NCI-H1930 (cell line): ENCODE measurements at regions not wholly inside any gene's neighbourhood (a gene's known extent, or its start where the extent isn't known, plus 50 kb on each side); places are given as distances from the start of the nearest gene placed in this dataset.
A peak's percentile ranks its signal among the peaks of the same experiment; 100 is the strongest.

ENCODE experiments used
- DNase-seq, 2 experiments: peaks; one replicate each; lab custom pipeline; 2025; lab: John Stamatoyannopoulos, UW

- no peak for DNase-seq
Observed at GRCh38 chr1:113007706-113008364, 51.8 kb upstream of the SLC16A1 start.

GRCh38 chr1:113008365-113008714 lies 52.3 kb upstream of the SLC16A1 start:
- no peak for DNase-seq

GRCh38 chr1:113012149-113012548 lies 56.2 kb upstream of the SLC16A1 start:
- DNase-seq = no peak

GRCh38 chr1:113013823-113014222 lies 57.8 kb upstream of the SLC16A1 start:
- no peak for DNase-seq

- no peak for DNase-seq
Observed at GRCh38 chr1:113014508-113014907, 58.5 kb upstream of the LRIG2 start.

- DNase-seq = no peak
Observed at GRCh38 chr1:113018911-113019310, 54.1 kb upstream of the LRIG2 start.

- DNase-seq = peak in 1 of 2 experiments; percentile 16
Observed at GRCh38 chr1:113021430-113022085, 51.4 kb upstream of the LRIG2 start.
